ENCODE measurements at regions not wholly inside any gene's neighbourhood (a gene's known extent, or its start where the extent isn't known, plus 50 kb on each side); places are given as distances from the start of the nearest gene placed in this dataset.

GRCh38 chr2:107742460-107743027 lies 84.1 kb upstream of the RGPD4 start:
- H3K27me3 Mint-ChIP-seq (ENCODE audit: low read depth), result no peaks in the 10 kb centered on the region
- H3K27ac ChIP-seq (ENCODE audit: insufficient read length, low read depth, low read length), result no peak overlapping the region
- H2BK5ac ChIP-seq (ENCODE audit: insufficient read length, low read length), result no peak overlapping the region
- H3K4me3 Mint-ChIP-seq, result no peak overlapping the region
- no peak overlapping the region for H2BK12ac ChIP-seq (ENCODE audit: insufficient read length, low read depth, low read length)
- H3K4me1 Mint-ChIP-seq, result peaks cover 0 to 2% of the 10 kb centered on the region in 2 experiments; a peak in 3 of 4 replicates
- no peak overlapping the region for H3K23ac ChIP-seq (ENCODE audit: insufficient read length, low read depth, low read length)
- no peak overlapping the region for H3K14ac ChIP-seq (ENCODE audit: insufficient read depth, low read length)
- no peak for DNase-seq
- H3K27ac Mint-ChIP-seq, result no peak overlapping the region
- H3K9ac ChIP-seq (ENCODE audit: extremely low read depth, insufficient read length, low read length), result no peak overlapping the region
- H2AFZ ChIP-seq (ENCODE audit: low read length), result no peak overlapping the region
- no peaks in the 10 kb centered on the region for H3K36me3 Mint-ChIP-seq (ENCODE audit: insufficient read depth in 1 of 3, low read depth in 3 of 3)
- no peak for TF ChIP-seq CTCF (conservative IDR thresholded peaks at IDR 0.05)
- H3K4me2 ChIP-seq (ENCODE audit: insufficient read depth, insufficient read length, low read length), result no peak overlapping the region
- H2AK5ac ChIP-seq (ENCODE audit: insufficient read length, low read length), result no peak overlapping the region
- H3K79me2 ChIP-seq (ENCODE audit: insufficient read depth, low read length), result no peaks in the 10 kb centered on the region
- no peak overlapping the region for H4K5ac ChIP-seq (ENCODE audit: insufficient read length, low read depth, low read length)
- H2BK120ac ChIP-seq (ENCODE audit: low read depth, low read length, poor library complexity, severe bottlenecking), result no peak overlapping the region
- H3K23me2 ChIP-seq (ENCODE audit: insufficient read length, low read depth, low read length, poor library complexity, severe bottlenecking), result no peaks in the 10 kb centered on the region
- H4K91ac ChIP-seq (ENCODE audit: insufficient read length, low read depth, low read length), result no peak overlapping the region
- no peak overlapping the region for H3K18ac ChIP-seq (ENCODE audit: insufficient read length, low read depth, low read length)
- H3K4ac ChIP-seq (ENCODE audit: low read depth, low read length), result no peak overlapping the region
- peaks cover 0 to 2% of the 10 kb centered on the region in 2 experiments; a peak in 1 of 5 replicates for H3K9me3 Mint-ChIP-seq
- no peaks in the 10 kb centered on the region for H3K79me1 ChIP-seq (ENCODE audit: insufficient read depth, low read depth, low read length, poor library complexity, severe bottlenecking)
- no CpG with 5 or more reads among the region's 5 CpGs for WGBS (ENCODE audit: extremely low coverage, insufficient read length, low lambda C conversion rate)
- H2BK20ac ChIP-seq (ENCODE audit: low read depth, low read length, poor library complexity, severe bottlenecking), result no peak overlapping the region
- no peak overlapping the region for H2BK15ac ChIP-seq (ENCODE audit: low read depth, low read length)
- H3K9me3 ChIP-seq (ENCODE audit: control insufficient read depth, low read depth, low read length), result no peaks in the 10 kb centered on the region
- no peak overlapping the region for H3K56ac ChIP-seq (ENCODE audit: insufficient read length, low read depth, low read length)
- H3T11ph ChIP-seq (ENCODE audit: low read length), result no peak overlapping the region
- H3K27me3 ChIP-seq (ENCODE audit: insufficient read depth, low read length), result no peaks in the 10 kb centered on the region
- H3K4me1 ChIP-seq (ENCODE audit: insufficient read depth, low read length), result no peaks in the 10 kb centered on the region
- H4K20me1 ChIP-seq (ENCODE audit: control insufficient read depth, insufficient read depth, insufficient read length), result no peaks in the 10 kb centered on the region
- H4K8ac ChIP-seq (replicated peaks; ENCODE audit: insufficient read length, low read depth, low read length), result no peak overlapping the region

All from H9 (cell line).